Activated CD8-positive, alpha-beta memory T cell treated with anti-CD3 and anti-CD28 coated beads, Interleukin-2, amount 10 ng/mL, durations not matched to agents 7 days and 5 days (primary cell): ENCODE measurements at regions not wholly inside any gene's neighbourhood (a gene's known extent, or its start where the extent isn't known, plus 50 kb on each side); places are given as distances from the start of the nearest gene placed in this dataset.

Experiments used
- ATAC-seq: fragments of 150-1000 bp; cut with Tn5 transposase; one replicate; pipeline ENCODE4 v1.10.0; 2021; ENCODE audit warnings: moderate library complexity
- CTCF ChIA-PET: fragments of 350-600 bp; sonication (Branson Sonifier 250); formaldehyde crosslinking; loops from one replicate; lab custom pipeline; 2021; ENCODE audit warnings: antibody characterized with exemption; lab: Charles Lee
- DNase-seq: peaks from one replicate; pipeline ENCODE4 v3.0.0-alpha.2; 2020
- H3K27ac Mint-ChIP-seq: one replicate; pipeline ENCODE4 v1.8.0; 2021; ENCODE audit warnings: mild to moderate bottlenecking, mixed read lengths
- H3K27me3 Mint-ChIP-seq: one replicate; pipeline ENCODE4 v1.8.0; 2021; ENCODE audit warnings: mixed read lengths
- H3K36me3 Mint-ChIP-seq: one replicate; pipeline ENCODE4 v1.8.0; 2021; ENCODE audit warnings: mild to moderate bottlenecking, mixed read lengths
- H3K4me1 Mint-ChIP-seq: one replicate; pipeline ENCODE4 v1.8.0; 2021; ENCODE audit warnings: mixed read lengths
- H3K4me3 Mint-ChIP-seq: one replicate; pipeline ENCODE4 v1.8.0; 2021; ENCODE audit warnings: mild to moderate bottlenecking, moderate library complexity, mixed read lengths
- H3K9me3 Mint-ChIP-seq: one replicate; pipeline ENCODE4 v1.8.0; 2022; ENCODE audit warnings: low read depth, mixed read lengths

DNA sequence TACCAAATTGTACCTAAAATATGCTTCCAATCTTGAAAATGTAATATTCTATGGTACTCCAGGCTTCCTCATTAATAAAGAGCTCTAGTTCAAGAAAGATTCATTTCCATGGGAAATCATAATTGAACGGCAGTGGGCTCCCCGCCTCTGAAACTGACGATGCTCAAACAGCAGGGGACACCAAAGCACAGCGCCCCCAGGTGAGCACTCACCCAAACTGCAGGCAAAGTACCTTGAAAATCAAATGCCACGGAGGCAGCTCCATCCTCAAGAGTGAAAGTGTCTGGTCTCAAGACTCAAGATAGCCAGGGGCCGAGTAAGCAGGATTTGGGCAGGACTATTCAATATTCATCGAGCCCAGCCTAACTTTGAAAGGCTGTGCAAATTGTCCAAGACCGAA is 217.4 kb upstream of the TNRC6C start:
- Mint-ChIP-seq H3K9me3 (no peaks in the 10 kb centered on the region), H3K27me3 (peaks cover 11% of the 10 kb centered on the region), H3K4me3 (no peak overlapping the region), H3K36me3 (no peaks in the 10 kb centered on the region), H3K4me1 (no peaks in the 10 kb centered on the region), H3K27ac (no peak overlapping the region)
- peak; percentile 46 for DNase-seq
- CTCF ChIA-PET = interaction anchor here (1.0 to 1.6 kb wide), 5 partner anchors 9 to 198 kb away, joined by 3 to 5 read pairs (median 4); no protein-coding TSS in a partner anchor
- no peak for ATAC-seq

DNA sequence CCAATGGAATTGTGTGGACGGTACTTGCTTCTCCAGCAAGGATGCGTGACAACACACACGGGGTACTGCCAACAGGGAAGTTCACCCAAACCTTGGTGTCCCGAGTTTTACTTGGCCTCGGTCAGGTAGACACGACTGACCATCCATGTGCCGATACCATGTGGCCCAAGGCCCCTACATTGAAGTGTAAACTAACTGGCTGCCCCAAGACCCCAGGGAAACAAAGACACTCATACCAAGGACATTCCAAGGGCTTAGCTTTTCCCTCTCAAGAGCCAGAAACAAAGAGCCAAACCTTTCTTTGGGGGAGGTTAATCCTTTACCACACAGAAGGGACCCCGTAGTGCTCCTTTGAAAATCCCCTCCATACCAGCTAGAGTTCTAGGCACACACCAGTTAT is 215.9 kb upstream of the TNRC6C start:
- no peak overlapping the region for H3K27ac Mint-ChIP-seq
- H3K4me1 Mint-ChIP-seq = no peaks in the 10 kb centered on the region
- DNase-seq = no peak
- no peaks in the 10 kb centered on the region for H3K36me3 Mint-ChIP-seq
- ATAC-seq = no peak
- H3K9me3 Mint-ChIP-seq = no peaks in the 10 kb centered on the region
- H3K27me3 Mint-ChIP-seq = peaks cover 11% of the 10 kb centered on the region
- CTCF ChIA-PET = no interaction called here
- H3K4me3 Mint-ChIP-seq = no peak overlapping the region

DNA sequence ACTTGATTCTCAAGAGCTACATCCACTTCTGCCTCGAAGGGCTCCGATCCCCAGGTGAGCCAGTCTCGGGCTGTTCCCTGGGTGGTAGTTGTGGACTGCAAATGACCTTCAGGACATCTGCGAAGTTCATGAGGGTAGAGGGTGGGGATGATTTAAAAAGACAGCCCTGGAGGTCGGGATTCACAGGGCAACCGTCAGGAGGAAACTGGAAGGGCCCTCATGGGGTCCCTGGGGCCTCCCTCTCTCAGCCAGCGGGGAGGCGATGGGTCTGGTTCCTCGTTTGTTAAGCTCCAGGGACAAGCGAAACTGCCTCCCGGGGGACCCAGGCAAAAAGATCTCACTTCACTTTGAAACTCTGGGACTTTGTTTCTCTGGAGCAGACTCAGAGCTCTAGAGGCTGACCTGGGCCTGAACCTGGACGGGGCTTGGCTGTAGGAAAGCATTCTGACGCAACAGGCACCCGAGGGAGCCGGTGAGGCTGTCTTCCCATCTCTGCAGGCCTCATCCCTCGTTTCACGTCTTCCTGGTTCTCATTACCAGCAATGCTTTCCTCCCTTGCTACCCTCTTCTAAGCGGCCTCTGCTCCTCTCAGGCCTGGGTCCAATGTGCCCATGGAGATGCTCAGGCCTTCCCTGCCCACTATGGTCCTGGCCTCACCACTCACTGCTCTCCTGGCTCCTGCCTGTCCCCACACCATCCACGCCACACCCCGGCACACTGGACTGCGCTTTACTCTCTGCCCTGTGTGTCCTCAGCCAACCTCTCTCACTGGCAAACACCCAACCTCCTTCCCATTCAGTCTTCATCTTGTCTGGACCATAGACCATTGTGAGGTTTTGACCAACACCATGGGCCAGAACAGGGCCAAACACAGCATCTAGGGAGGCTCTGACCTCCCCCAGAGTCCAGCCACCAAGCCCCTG is 214.2 kb upstream of the TNRC6C start:
- no peak overlapping the region for H3K27ac Mint-ChIP-seq
- peaks cover 4% of the 10 kb centered on the region for H3K27me3 Mint-ChIP-seq
- ATAC-seq (no peak), DNase-seq (no peak)
- no peak overlapping the region for H3K4me3 Mint-ChIP-seq
- H3K36me3 Mint-ChIP-seq = no peaks in the 10 kb centered on the region
- CTCF ChIA-PET = no interaction called here
- no peaks in the 10 kb centered on the region for H3K4me1 Mint-ChIP-seq
- no peaks in the 10 kb centered on the region for H3K9me3 Mint-ChIP-seq

DNA sequence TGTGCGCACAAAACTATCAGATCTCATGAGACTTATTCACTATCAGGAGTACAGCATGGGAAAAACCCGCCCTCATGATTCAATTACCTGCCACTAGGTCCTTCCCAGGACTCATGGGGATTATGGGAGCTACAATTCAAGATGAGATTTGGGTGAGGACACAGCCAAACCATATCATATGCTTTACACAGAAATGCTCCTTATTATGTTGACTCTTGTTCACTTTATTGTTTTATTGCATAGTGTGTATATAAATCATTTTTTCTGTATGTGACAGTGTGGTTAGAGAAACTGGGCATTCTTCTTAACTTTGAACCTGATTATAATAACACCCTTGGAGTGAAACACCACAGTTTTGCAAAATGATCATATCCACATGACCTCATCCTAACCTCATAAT is 212.8 kb upstream of the TNRC6C start:
- Mint-ChIP-seq H3K4me3 (no peak overlapping the region), H3K27me3 (peaks cover 2% of the 10 kb centered on the region), H3K9me3 (no peaks in the 10 kb centered on the region), H3K36me3 (no peaks in the 10 kb centered on the region), H3K27ac (no peak overlapping the region), H3K4me1 (no peaks in the 10 kb centered on the region)
- DNase-seq (no peak), ATAC-seq (no peak)
- CTCF ChIA-PET = interaction anchor here (1.4 kb wide), 1 partner anchor 203 kb away, joined by 3 read pairs; no protein-coding TSS in a partner anchor

DNA sequence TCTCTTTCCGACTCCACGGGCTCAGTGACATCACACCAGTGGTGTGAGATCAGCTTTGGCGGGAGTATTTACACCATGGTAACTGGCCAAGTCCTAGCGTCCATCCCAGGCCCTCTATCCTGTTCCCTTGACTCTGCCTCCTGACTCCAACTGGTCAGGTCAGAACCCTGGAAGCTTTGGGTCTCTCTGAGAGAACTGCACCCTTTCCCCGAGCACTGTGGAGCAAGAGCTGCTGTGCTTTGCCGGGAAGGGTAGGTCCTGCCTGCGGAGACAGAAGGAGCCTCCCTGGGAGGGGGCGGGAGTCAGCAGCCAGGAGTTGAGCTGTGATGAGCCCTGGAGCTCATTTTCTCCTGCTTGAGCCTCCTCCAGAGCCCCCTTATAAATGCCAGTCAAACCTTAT is 212.1 kb upstream of the TNRC6C start:
- Mint-ChIP-seq H3K27me3 (peaks cover 2% of the 10 kb centered on the region), H3K27ac (no peak overlapping the region), H3K9me3 (no peaks in the 10 kb centered on the region), H3K4me3 (no peak overlapping the region), H3K36me3 (no peaks in the 10 kb centered on the region), H3K4me1 (no peaks in the 10 kb centered on the region)
- ATAC-seq (no peak), DNase-seq (no peak)
- CTCF ChIA-PET = interaction anchor here (1.4 kb wide), 1 partner anchor 204 kb away, joined by 3 read pairs; no protein-coding TSS in a partner anchor

DNA sequence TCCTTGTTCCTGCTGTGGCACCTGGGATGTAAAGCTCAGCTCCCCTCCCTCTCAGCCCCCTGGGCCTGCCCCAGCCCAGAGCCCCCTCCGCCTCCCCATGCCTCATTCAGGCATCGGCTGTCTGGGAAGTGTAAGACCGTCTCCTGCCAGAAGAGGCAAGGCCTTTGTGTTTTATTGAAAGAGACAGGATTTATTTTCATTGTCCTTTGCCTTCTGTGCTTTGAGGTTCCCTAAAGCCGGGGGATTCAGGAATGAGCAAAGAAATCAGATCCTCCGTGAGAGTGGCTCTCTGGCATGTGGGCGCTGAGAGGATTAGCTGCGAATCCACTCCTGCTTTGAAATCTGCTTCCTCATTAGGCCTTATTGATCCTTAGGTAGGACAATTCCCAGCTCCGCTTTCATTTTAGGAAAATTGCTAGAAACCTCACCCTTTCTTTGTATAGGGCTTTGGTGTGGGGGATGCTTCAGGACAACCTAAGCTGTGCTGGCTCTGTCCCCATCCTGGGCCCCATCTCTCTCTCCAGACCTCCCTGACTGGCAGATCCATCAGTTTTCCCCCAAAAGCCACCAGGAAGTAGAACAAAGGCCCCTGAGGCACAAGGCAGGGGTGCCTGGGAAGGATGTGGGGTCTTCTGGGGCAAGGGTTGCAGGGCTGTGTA is 211.5 kb upstream of the TNRC6C start:
- Mint-ChIP-seq H3K4me1 (no peaks in the 10 kb centered on the region), H3K4me3 (no peak overlapping the region), H3K27me3 (peaks cover 2% of the 10 kb centered on the region), H3K36me3 (no peaks in the 10 kb centered on the region), H3K9me3 (no peaks in the 10 kb centered on the region), H3K27ac (no peak overlapping the region)
- DNase-seq (no peak), ATAC-seq (no peak)
- CTCF ChIA-PET = no interaction called here

DNA sequence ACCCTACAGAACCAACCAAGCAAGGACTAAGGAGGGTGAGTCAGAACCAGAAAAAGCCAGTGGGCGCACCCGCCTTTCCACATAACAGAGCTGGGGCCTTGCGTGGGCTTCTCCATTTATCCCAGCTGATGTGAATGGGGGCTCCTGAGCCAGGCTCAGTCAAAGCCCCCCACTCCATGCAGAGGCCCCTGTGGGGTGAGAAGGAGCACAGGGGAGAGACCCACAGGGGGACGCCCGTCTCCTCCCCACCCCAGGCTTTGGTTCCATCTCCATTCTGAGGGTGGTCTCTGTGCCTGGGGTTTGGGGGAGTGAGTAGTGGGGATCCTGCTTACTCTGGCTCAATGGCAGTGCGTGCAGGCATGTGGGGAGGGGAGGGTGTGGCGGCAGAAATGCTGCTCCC is 210.1 kb upstream of the TNRC6C start:
- ATAC-seq = no peak
- CTCF ChIA-PET = no interaction called here
- DNase-seq = no peak
- H3K27ac Mint-ChIP-seq = no peak overlapping the region
- peaks cover 5% of the 10 kb centered on the region for H3K27me3 Mint-ChIP-seq
- H3K4me1 Mint-ChIP-seq = no peaks in the 10 kb centered on the region
- no peaks in the 10 kb centered on the region for H3K9me3 Mint-ChIP-seq
- no peak overlapping the region for H3K4me3 Mint-ChIP-seq
- no peaks in the 10 kb centered on the region for H3K36me3 Mint-ChIP-seq

DNA sequence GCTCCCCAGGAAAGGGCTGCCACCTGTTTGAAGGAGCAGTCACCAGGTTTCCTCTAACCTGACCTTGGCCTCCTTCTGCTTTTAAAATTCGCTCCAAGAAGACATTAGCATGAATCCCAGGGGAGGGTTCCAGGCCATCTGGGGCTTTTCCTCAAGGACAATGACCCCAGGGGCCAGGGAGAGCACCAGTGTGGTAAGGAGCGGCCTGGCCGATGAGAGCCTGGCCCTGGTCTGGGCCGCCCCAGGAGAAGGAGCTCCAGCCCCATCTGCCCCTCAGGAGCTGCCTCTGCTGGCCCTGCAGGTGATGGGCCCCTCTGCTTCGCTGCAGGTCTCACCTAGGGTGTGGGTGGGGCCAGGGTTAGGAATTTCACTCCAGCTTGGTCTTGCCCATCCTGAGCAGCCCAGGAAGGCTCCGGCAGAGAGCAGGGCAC is 209.2 kb upstream of the TNRC6C start:
- CTCF ChIA-PET = interaction anchor here (1.4 kb wide), 1 partner anchor 8 kb away, joined by 4 read pairs; no protein-coding TSS in a partner anchor
- Mint-ChIP-seq H3K9me3 (no peaks in the 10 kb centered on the region), H3K36me3 (no peaks in the 10 kb centered on the region), H3K4me1 (no peaks in the 10 kb centered on the region), H3K27ac (no peak overlapping the region), H3K4me3 (no peak overlapping the region), H3K27me3 (peaks cover 5% of the 10 kb centered on the region)
- no peak for ATAC-seq
- DNase-seq = no peak

DNA sequence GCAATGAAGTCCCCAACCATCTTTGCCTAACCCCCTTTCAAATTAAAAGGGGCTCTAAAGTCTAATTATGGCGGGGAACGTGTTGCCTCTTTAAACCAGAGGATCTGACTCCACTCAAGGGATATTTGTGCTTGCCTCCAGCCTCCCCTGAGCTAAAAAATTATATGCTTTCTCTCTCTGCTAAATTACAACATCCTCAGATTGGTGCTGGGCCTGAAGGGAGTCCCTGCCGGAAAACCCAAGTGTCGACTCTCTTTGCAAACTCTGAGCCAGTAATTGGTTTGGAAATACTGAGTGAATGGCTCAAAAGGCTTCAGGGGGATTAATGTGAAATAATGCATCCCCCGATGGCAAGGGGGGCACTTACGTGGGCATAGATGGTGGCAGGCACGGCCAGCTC is 208.5 kb upstream of the TNRC6C start:
- no peaks in the 10 kb centered on the region for H3K9me3 Mint-ChIP-seq
- ATAC-seq (no peak), DNase-seq (no peak)
- H3K27ac Mint-ChIP-seq = no peak overlapping the region
- no peaks in the 10 kb centered on the region for H3K4me1 Mint-ChIP-seq
- peaks cover 5% of the 10 kb centered on the region for H3K27me3 Mint-ChIP-seq
- CTCF ChIA-PET = interaction anchor here (1.4 kb wide), 1 partner anchor 9 kb away, joined by 4 read pairs; no protein-coding TSS in a partner anchor
- no peak overlapping the region for H3K4me3 Mint-ChIP-seq
- no peaks in the 10 kb centered on the region for H3K36me3 Mint-ChIP-seq

DNA sequence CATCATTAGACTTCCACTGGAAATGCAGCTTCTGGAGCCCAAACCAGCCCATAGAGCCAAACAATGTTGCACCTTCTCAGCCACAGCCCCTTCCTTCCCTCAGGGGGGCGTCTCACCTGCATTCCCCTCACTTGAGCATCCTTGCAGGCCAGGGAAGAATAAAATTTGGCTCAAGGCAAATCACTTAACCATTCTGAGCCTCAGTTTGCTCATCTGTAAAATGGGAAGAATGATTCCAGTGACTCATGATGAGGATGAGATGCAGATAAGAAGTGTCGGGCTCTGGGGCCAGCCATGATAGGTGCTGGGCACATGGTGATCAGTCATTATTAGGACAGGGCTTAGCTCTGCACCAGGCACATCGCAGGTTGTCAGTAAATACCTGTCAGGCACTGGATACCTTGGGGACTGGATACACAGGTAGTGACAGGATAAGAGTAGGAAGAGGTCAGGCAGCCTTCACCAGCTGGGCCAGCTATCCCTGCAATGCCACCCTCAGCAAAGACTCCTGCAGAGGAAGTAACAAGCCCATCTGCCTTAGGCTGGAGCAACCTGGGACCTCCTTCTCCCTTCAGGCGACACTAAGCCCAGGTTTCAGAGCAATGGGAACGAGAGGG is 208.0 kb upstream of the TNRC6C start:
- DNase-seq = no peak
- Mint-ChIP-seq H3K9me3 (no peaks in the 10 kb centered on the region), H3K4me1 (no peaks in the 10 kb centered on the region), H3K4me3 (no peak overlapping the region), H3K36me3 (no peaks in the 10 kb centered on the region), H3K27ac (no peak overlapping the region), H3K27me3 (peaks cover 5% of the 10 kb centered on the region)
- CTCF ChIA-PET = interaction anchor here (1.4 kb wide), 1 partner anchor 9 kb away, joined by 4 read pairs; no protein-coding TSS in a partner anchor
- no peak for ATAC-seq

DNA sequence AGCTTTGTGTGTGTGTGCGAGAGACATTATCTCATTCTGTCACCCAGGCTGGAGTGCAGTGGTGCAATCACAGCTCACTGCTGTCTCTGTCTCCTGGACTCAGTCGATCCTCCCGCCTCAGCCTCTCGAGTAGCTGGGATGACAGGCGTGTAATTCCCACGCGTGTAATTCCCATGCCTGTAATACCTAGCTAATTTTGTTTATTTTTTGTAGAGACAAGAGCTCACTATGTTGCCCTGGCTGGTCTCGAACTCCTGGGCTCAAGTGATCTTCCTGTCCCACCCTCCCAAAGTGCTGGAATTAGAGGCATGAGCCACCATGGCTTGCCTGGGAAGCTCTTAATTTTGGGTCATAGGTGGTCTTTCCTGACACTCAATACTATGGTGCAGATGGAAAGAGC is 205.3 kb upstream of the TNRC6C start:
- H3K36me3 Mint-ChIP-seq = no peaks in the 10 kb centered on the region
- DNase-seq (no peak), ATAC-seq (no peak)
- peaks cover 5% of the 10 kb centered on the region for H3K27me3 Mint-ChIP-seq
- CTCF ChIA-PET = no interaction called here
- H3K27ac Mint-ChIP-seq = no peak overlapping the region
- H3K4me3 Mint-ChIP-seq = no peak overlapping the region
- H3K9me3 Mint-ChIP-seq = no peaks in the 10 kb centered on the region
- no peaks in the 10 kb centered on the region for H3K4me1 Mint-ChIP-seq

DNA sequence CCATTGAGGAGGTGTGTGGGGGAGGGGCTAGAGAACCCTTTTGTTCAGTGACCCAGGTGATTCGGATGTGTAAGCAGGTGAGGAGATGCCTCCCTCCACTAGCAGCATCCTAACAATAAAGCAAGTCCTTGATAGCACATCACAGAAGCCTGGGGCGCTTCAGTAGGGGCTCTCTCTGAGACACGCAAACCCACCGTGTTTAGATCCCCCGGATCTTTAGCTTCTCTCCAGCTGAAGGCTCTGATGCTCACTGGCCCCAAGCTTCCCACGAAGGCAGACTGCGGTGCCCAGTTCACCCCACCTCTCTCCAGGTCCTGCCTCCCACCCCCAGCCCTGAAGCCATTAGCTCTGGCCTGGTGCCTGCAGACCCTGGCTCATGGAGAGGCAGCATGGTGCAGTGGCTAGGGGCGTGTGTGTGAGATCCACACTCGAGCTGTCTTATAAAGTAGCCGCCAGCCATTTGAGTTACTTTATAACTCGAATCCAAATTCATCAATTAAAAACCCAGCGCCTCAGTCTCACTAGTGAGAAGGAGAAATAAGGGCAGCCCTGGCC is 204.7 kb upstream of the TNRC6C start:
- H3K4me1 Mint-ChIP-seq = no peaks in the 10 kb centered on the region
- ATAC-seq (no peak), DNase-seq (no peak)
- no peak overlapping the region for H3K4me3 Mint-ChIP-seq
- H3K27me3 Mint-ChIP-seq = peaks cover 5% of the 10 kb centered on the region
- H3K9me3 Mint-ChIP-seq = no peaks in the 10 kb centered on the region
- CTCF ChIA-PET = no interaction called here
- no peak overlapping the region for H3K27ac Mint-ChIP-seq
- H3K36me3 Mint-ChIP-seq = no peaks in the 10 kb centered on the region

DNA sequence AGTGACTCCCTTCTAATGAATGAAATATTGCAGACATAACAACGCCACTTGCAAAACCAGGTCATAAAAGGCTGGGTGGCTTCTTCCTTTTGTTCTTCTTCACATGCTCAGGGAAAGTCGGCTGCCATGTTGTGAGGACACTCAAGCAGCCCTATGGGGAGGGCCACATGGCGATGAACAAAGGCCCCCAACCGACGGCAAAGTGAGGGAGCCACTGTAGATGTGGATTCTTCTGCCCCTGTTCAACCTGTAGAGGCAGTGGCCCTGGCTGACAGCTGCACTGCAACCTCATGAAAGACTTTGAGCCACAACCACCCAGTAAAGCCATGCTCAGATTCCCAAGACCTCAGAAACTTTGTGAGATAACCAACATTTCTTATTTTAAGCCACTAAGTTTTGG is 203.5 kb upstream of the TNRC6C start:
- H3K4me1 Mint-ChIP-seq = no peaks in the 10 kb centered on the region
- DNase-seq (no peak), ATAC-seq (no peak)
- H3K27me3 Mint-ChIP-seq = peaks cover 3% of the 10 kb centered on the region
- H3K36me3 Mint-ChIP-seq = no peaks in the 10 kb centered on the region
- H3K4me3 Mint-ChIP-seq = no peak overlapping the region
- CTCF ChIA-PET = no interaction called here
- no peaks in the 10 kb centered on the region for H3K9me3 Mint-ChIP-seq
- no peak overlapping the region for H3K27ac Mint-ChIP-seq
